Embryonic facial prominence (tissue), 1 donor: ENCODE measurements at regions not wholly inside any gene's neighbourhood (a gene's known extent, or its start where the extent isn't known, plus 50 kb on each side); places are given as distances from the start of the nearest gene placed in this dataset.

Source experiments
- DNase-seq: peaks from one replicate; pipeline ENCODE4 v3.0.0-alpha.2; 2016; ENCODE audit errors: extremely low spot score

DNA sequence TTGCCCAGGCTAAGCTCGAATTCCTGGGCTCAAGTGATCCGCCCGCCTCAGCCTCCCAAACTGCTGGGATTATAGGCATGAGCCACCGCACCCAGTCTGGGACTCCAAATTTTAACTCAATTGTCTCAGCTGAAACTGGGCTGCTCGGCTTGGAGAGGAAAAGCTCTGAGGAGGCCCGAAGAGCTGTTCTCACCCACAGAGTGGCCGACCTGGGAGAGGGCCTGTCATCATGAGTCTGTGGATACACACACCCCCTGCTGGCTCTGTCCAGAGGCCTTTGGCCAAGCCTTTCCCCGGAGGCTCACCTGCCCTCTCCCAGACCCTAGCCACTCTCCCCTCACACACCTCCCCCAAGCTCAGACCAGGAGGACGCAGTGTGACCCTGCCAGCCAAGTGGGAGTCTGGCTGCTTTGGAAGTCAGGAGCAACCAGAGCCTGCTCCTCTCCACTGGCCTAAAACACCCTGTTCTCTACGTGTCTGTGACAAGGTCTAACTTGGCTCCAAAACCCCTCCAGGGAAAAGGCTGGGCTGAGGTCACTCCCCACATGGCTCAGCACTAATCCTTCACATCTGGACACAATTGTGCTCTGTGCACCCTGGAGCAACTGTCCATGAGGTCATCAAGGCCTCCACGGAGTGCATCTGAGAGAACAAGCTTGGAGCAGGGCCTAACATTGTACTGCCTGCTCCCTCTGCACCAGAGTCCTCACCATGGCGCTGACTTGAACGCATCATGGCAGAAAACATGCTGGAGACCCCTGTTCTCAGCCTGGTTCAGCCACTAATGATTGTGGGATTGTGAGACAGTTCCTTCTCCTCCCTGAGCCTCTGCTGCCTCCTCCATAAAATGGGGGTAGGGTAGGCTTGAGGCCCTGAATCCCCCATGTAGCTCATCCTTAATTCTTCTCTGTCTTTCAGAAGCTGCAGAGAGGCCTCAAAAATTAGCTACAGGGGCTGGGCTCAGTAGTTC lies 49.9 kb upstream of the RAB6C start:
- no peak for DNase-seq
